NCI-H2171 (cell line): ENCODE measurements at regions not wholly inside any gene's neighbourhood (a gene's known extent, or its start where the extent isn't known, plus 50 kb on each side); places are given as distances from the start of the nearest gene placed in this dataset.

Source experiments
- DNase-seq: peaks from one replicate; lab custom pipeline; 2025; lab: John Stamatoyannopoulos, UW

DNA sequence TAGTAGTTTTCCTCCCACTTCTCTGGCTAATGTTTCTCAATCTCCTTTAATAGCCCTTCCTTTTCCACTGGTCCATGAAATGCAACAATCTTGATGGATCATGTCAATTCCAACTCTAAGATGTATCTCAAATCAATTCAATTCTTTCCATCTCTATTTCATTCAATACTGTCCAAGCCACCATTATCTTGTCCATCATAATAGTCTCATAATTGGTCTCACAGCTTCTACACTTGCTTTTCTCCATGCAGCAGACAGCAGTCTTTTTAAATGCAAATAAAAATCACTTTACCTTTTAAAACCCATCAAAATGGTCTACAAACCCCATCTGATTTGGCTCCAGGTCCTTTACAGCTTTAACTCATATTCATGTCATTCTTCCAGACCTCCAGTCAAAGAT lies 226.6 kb downstream of the EPHA4 start:
- no peak for DNase-seq

DNA sequence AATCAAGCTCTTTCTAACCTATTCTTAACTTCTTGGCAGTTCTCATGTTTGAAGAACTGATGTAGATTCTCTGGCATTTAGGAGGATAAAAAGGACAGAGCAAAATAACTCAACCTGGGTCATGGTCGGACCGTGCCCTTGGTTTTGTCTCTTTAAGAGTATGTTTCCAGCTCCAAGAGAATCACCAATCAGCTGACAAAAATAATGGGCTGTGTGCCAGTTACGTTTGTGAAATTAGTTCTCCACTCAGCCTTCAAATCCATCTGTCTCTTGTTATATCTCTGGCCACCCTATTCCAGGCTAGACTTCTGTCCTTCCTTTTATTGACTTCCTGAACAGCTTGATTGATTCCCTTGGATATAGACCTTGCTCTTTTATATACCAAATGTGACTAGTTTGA lies 225.7 kb downstream of the EPHA4 start:
- peak; percentile 11 for DNase-seq

- no peak for DNase-seq
Observed at GRCh38 chr2:221347471-221347870, 224.6 kb downstream of the EPHA4 start.

DNA sequence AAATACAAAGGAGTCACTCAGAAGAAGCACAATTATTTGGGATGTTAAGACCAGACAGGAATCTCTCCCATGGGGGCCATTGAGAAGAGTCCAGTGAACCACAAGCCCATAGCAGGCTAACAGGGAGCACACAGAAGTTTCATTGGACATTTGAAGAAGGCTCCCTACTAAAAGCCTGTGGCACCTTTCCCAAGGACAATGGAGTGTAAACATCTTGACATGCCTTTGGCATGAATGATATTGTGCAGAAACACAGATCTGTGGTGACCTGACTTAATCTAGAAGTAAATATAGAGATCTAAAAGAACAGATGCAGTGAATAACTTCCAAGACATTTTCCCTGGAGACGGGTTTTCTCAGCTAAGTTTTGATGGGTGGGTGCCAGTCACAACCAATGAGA lies 221.5 kb downstream of the EPHA4 start:
- DNase-seq, result no peak

DNA sequence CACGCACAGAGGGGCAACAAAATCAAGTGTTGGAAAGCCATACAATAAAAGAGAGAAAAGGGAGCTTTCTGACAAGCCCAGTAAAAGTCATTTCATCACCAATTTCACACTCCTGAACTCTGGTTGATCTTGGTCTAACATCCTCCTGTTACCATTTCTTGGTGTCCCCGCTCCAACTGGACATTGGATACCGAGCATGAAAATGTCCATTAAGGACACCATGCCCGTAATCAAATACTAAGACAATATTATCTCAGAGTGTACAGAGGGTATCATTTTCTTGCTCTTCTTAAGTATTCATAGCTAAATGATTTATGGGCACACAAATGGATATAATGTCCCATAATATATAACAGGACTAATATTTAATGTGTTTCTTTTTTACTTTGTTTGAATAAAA lies 218.9 kb downstream of the EPHA4 start:
- no peak for DNase-seq

DNA sequence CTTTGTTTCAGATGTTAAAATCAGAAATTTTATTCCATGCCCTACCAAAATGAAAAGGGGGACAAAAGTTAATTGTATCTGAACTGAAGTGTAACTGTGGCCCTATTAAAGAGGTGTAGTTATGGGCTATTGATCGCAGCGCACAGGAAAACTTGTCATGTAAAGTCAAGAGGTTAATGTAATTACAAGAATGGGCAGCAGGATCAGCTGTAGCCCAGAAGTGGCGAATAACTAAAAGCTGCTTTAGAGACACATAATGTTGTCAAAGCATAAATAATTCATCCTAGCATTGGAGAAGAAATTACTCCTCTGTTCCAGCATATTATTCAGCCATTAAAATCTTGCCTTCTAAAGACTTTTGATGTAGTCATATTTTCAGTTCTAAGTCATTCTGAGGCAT lies 211.8 kb downstream of the EPHA4 start:
- no peak for DNase-seq

DNA sequence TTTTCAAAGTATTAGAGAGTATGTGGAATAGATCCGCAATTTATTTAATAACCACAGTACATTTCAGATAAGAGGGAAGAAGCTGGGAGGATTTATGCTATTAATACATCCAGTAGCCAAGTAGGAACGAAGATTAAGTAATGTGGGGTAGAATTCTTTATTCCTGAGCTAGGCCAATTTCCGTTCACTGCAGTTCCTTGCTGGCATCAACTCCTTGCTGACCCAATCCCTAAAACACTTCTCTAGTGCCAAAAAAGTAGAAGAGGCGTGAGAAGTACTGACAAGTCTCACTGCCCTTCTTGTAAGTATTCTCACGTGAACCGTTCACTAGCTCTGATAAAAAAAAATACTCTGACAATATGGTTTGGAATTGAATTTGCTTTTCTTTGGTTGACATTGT lies 211.4 kb downstream of the EPHA4 start:
- DNase-seq, result no peak

- no peak for DNase-seq
Observed at GRCh38 chr2:221361633-221362032, 210.5 kb downstream of the EPHA4 start.

DNA sequence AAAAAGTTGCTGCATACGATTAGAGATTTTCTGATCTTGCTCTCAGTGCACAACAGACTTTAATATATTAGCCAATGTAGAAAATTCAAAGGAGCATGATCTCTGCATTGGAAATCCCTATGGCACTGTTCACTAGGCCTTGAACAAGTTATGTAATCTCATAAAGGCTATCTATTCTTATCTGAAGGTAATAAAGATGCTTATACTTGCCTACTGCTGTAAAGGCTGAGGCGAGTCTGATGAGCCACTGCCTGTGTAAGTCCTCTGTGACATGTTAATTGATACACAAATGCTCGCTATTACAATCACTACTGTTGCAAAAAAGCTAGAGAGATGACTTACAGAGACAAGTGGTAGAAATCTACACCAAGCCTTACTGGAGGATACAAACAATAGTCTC lies 207.4 kb downstream of the EPHA4 start:
- no peak for DNase-seq
